Loucy (cell line): ENCODE measurements at regions not wholly inside any gene's neighbourhood (a gene's known extent, or its start where the extent isn't known, plus 50 kb on each side); places are given as distances from the start of the nearest gene placed in this dataset.

Source experiments
- H2AFZ ChIP-seq: fragments of 200-600 bp; sonication (generic); 2 replicates; pipeline ENCODE4 v1.6.0; 2016; ENCODE audit warnings: antibody characterized with exemption, mild to moderate bottlenecking, low read length, moderate library complexity
- H3F3A ChIP-seq: fragments of 200-600 bp; 2 replicates; pipeline ENCODE4 v1.6.0; 2016; ENCODE audit warnings: antibody characterized with exemption, low read depth, mild to moderate bottlenecking
- H3K27me3 ChIP-seq: fragments of 200-600 bp; sonication (generic); 2 replicates; pipeline ENCODE4 v1.6.1; 2014; ENCODE audit warnings: low read length, mild to moderate bottlenecking; ENCODE audit not compliant: insufficient read depth, poor library complexity, severe bottlenecking
- H3K36me3 ChIP-seq: fragments of 200-600 bp; sonication (generic); 2 replicates; pipeline ENCODE4 v1.6.1; 2016; ENCODE audit warnings: low read length; ENCODE audit not compliant: insufficient read depth
- H3K4me1 ChIP-seq: fragments of 200-600 bp; sonication (generic); 2 replicates; pipeline ENCODE4 v1.5.1; 2014; ENCODE audit warnings: low read length, mild to moderate bottlenecking; ENCODE audit not compliant: insufficient read depth, poor library complexity, severe bottlenecking
- H3K4me2 ChIP-seq: fragments of 200-600 bp; sonication (generic); 2 replicates; pipeline ENCODE4 v1.6.0; 2014; ENCODE audit warnings: antibody characterized with exemption, low read length, low read depth, mild to moderate bottlenecking; ENCODE audit not compliant: poor library complexity, severe bottlenecking
- H3K4me3 ChIP-seq: fragments of 200-600 bp; sonication (generic); 2 replicates; pipeline ENCODE4 v1.5.1; 2014; ENCODE audit warnings: low read length, mild to moderate bottlenecking, mixed read lengths; ENCODE audit not compliant: poor library complexity, severe bottlenecking
- H3K79me2 ChIP-seq: fragments of 200-600 bp; sonication (generic); 2 replicates; pipeline ENCODE4 v1.6.1; 2014; ENCODE audit warnings: low read length; ENCODE audit not compliant: insufficient read depth
- H3K9ac ChIP-seq: fragments of 200-600 bp; sonication (generic); 2 replicates; pipeline ENCODE4 v1.6.0; 2014; ENCODE audit warnings: mild to moderate bottlenecking, low read depth, low read length, moderate library complexity; ENCODE audit not compliant: poor library complexity, severe bottlenecking
- H3K9me2 ChIP-seq: fragments of 200-600 bp; sonication (generic); replicated peaks from 2 replicates; pipeline ENCODE4 v1.6.1; 2016; ENCODE audit warnings: low read depth, low read length, mixed read lengths
- H3K9me3 ChIP-seq: fragments of 200-600 bp; sonication (generic); 2 replicates; pipeline ENCODE4 v1.6.1; 2014; ENCODE audit warnings: mild to moderate bottlenecking, antibody characterized with exemption, low read length, low read depth; ENCODE audit not compliant: insufficient read depth
- H4K20me1 ChIP-seq: fragments of 200-600 bp; sonication (generic); 2 replicates; pipeline ENCODE4 v1.6.0; 2014; ENCODE audit warnings: antibody characterized with exemption, low read length, mild to moderate bottlenecking; ENCODE audit not compliant: insufficient read depth, poor library complexity, severe bottlenecking
- CTCF ChIP-seq: fragments of 200-600 bp; sonication (generic); conservative IDR thresholded peaks from 2 replicates; pipeline ENCODE4 v1.5.1; 2014; ENCODE audit warnings: mild to moderate bottlenecking, antibody characterized with exemption, low read length
- EZH2phosphoT487 ChIP-seq: fragments of 200-600 bp; IDR thresholded peaks from 2 replicates; pipeline ENCODE4 v1.6.1; 2018; ENCODE audit warnings: antibody characterized with exemption, mild to moderate bottlenecking, moderate library complexity, borderline replicate concordance

- Histone ChIP-seq H3K4me3 (no peak overlapping the region), H3K9me3 (no peaks in the 10 kb centered on the region; the same call in 1 of the 2 replicates), H3K9ac (no peak overlapping the region), H3K36me3 (no peaks in the 10 kb centered on the region), H3K9me2 (no peaks in the 10 kb centered on the region), H4K20me1 (no peaks in the 10 kb centered on the region), H3K4me1 (no peaks in the 10 kb centered on the region), H2AFZ (no peak overlapping the region), H3F3A (no peaks in the 10 kb centered on the region), H3K4me2 (no peak overlapping the region), H3K27me3 (no peaks in the 10 kb centered on the region), H3K79me2 (no peaks in the 10 kb centered on the region)
- TF ChIP-seq EZH2phosphoT487 (no peak), CTCF (no peak)
Observed at GRCh38 chr13:85853901-85854663, 54.9 kb upstream of the SLITRK6 start.

GRCh38 chr13:85853161-85853894, 54.1 kb upstream of the SLITRK6 start:
- Histone ChIP-seq H3K4me2 (no peak overlapping the region), H3K9me3 (no peaks in the 10 kb centered on the region; the same call in 1 of the 2 replicates), H3K79me2 (no peaks in the 10 kb centered on the region), H3K4me3 (no peak overlapping the region), H2AFZ (no peak overlapping the region), H3K9me2 (no peaks in the 10 kb centered on the region), H3K4me1 (no peaks in the 10 kb centered on the region), H3K27me3 (no peaks in the 10 kb centered on the region), H3F3A (no peaks in the 10 kb centered on the region), H4K20me1 (no peaks in the 10 kb centered on the region), H3K36me3 (no peaks in the 10 kb centered on the region), H3K9ac (no peak overlapping the region)
- TF ChIP-seq CTCF, result no peak
- no peak for TF ChIP-seq EZH2phosphoT487
